GM23248 (cell line): ENCODE measurements at regions not wholly inside any gene's neighbourhood (a gene's known extent, or its start where the extent isn't known, plus 50 kb on each side); places are given as distances from the start of the nearest gene placed in this dataset.

Experiments used
- DNase-seq: peaks from one replicate; pipeline ENCODE4 v3.0.0-alpha.2; 2015
- H2AFZ ChIP-seq: fragments of 200-600 bp; sonication (generic); 2 replicates; pipeline ENCODE4 v1.6.1; 2016; ENCODE audit warnings: antibody characterized with exemption
- H3F3A ChIP-seq: fragments of 200-600 bp; sonication (generic); 2 replicates; pipeline ENCODE4 v1.6.1; 2016; ENCODE audit warnings: mild to moderate bottlenecking, antibody characterized with exemption, mixed run types; ENCODE audit not compliant: insufficient read depth
- H3K27ac ChIP-seq: fragments of 200-600 bp; sonication (generic); 2 replicates; pipeline ENCODE4 v1.5.1; 2016; ENCODE audit warnings: mild to moderate bottlenecking
- H3K27me3 ChIP-seq: fragments of 200-600 bp; sonication (generic); replicated peaks from 2 replicates; pipeline ENCODE4 v1.6.1; 2016; ENCODE audit warnings: mild to moderate bottlenecking; ENCODE audit not compliant: insufficient read depth
- H3K36me3 ChIP-seq: fragments of 200-600 bp; sonication (generic); 2 replicates; pipeline ENCODE4 v1.6.1; 2016; ENCODE audit warnings: low read depth, mild to moderate bottlenecking
- H3K4me1 ChIP-seq: fragments of 200-600 bp; sonication (generic); 2 replicates; pipeline ENCODE4 v1.6.1; 2016; ENCODE audit warnings: mild to moderate bottlenecking; ENCODE audit not compliant: insufficient read depth
- H3K4me2 ChIP-seq: fragments of 200-600 bp; sonication (generic); one replicate; pipeline ENCODE4 v1.6.1; 2016; ENCODE audit warnings: mild to moderate bottlenecking; ENCODE audit not compliant: unreplicated experiment
- H3K4me3 ChIP-seq: fragments of 200-600 bp; sonication (generic); 2 replicates; pipeline ENCODE4 v1.5.1; 2016; ENCODE audit warnings: mild to moderate bottlenecking
- H3K79me2 ChIP-seq: fragments of 200-600 bp; sonication (generic); 2 replicates; pipeline ENCODE4 v1.6.1; 2016; ENCODE audit warnings: mild to moderate bottlenecking; ENCODE audit not compliant: insufficient read depth
- H3K9ac ChIP-seq: fragments of 200-600 bp; sonication (generic); 2 replicates; pipeline ENCODE4 v1.6.1; 2016; ENCODE audit warnings: mild to moderate bottlenecking
- H3K9me2 ChIP-seq: fragments of 200-600 bp; sonication (generic); 2 replicates; pipeline ENCODE4 v1.6.1; 2016; ENCODE audit warnings: mixed run types, mild to moderate bottlenecking, moderate library complexity; ENCODE audit not compliant: insufficient read depth
- H3K9me3 ChIP-seq: fragments of 200-600 bp; sonication (generic); one replicate; pipeline ENCODE4 v1.6.1; 2017; ENCODE audit warnings: low read depth
- H4K20me1 ChIP-seq: fragments of 200-600 bp; sonication (generic); 2 replicates; pipeline ENCODE4 v1.6.0; 2016; ENCODE audit not compliant: insufficient read depth
- EZH2 ChIP-seq: fragments of 200-600 bp; sonication (generic); IDR thresholded peaks from 2 replicates; pipeline ENCODE4 v1.6.1; 2018; ENCODE audit warnings: antibody characterized with exemption, mild to moderate bottlenecking; ENCODE audit not compliant: insufficient read depth, poor library complexity, severe bottlenecking
- EZH2phosphoT487 ChIP-seq: fragments of 200-600 bp; sonication (generic); IDR thresholded peaks from 2 replicates; pipeline ENCODE4 v1.6.1; 2018; ENCODE audit warnings: antibody characterized with exemption, moderate library complexity, mild to moderate bottlenecking, low read depth; ENCODE audit not compliant: insufficient read depth
- WGBS, 2 experiments: methylation state at CpG; one replicate each; pipeline ENCODE4 v1.1.6; 2015 to 2017; ENCODE audit warnings: low lambda C conversion rate in 2 of 2, low coverage in 1 of 2; ENCODE audit errors: missing lambda C conversion rate in 2 of 2; 5-methylcytosine and 5-hydroxymethylcytosine counted together
- in situ Hi-C: fragments of 300-500 bp; cut with MboI; formaldehyde crosslinking; loops from 2 replicates; pipeline ENCODE4 v1.15.0; 2020

- Histone ChIP-seq H3K9ac (no peak overlapping the region), H3K36me3 (no peaks in the 10 kb centered on the region), H3K4me1 (no peaks in the 10 kb centered on the region), H3K9me2 (no peaks in the 10 kb centered on the region), H4K20me1 (no peaks in the 10 kb centered on the region), H3K4me2 (no peak overlapping the region), H3K4me3 (peak overlapping the region; percentile 57; the same call in 1 of the 2 replicates), H2AFZ (0 out of 2 replicates have a peak overlapping the region, but pooled peaks have one; percentile 41), H3K27me3 (no peaks in the 10 kb centered on the region), H3F3A (no peaks in the 10 kb centered on the region), H3K27ac (no peak overlapping the region), H3K9me3 (no peaks in the 10 kb centered on the region), H3K79me2 (no peaks in the 10 kb centered on the region)
- no peak for DNase-seq
- WGBS, 2 experiments: 87% methylated on average over 1 of the region's 1 CpG; no CpG with 5 or more reads in 1 of the 2 experiments
- in situ Hi-C loops: no loop called here
- TF ChIP-seq EZH2 (no peak), EZH2phosphoT487 (no peak)
These were observed 76.4 kb upstream of the NHS start for GRCh38 chrX:17298564-17298963.

GRCh38 chrX:17299206-17299605 lies 75.8 kb upstream of the NHS start:
- in situ Hi-C loops: no loop called here

GRCh38 chrX:17323397-17323796 lies 51.6 kb upstream of the NHS start:
- Histone ChIP-seq H4K20me1 (no peaks in the 10 kb centered on the region), H3K4me3 (no peak overlapping the region), H3F3A (no peaks in the 10 kb centered on the region), H3K9me2 (no peaks in the 10 kb centered on the region), H3K4me2 (no peak overlapping the region), H3K36me3 (no peaks in the 10 kb centered on the region), H3K9me3 (no peaks in the 10 kb centered on the region), H3K27me3 (no peaks in the 10 kb centered on the region), H2AFZ (no peak overlapping the region), H3K79me2 (no peaks in the 10 kb centered on the region), H3K27ac (no peak overlapping the region), H3K4me1 (no peaks in the 10 kb centered on the region), H3K9ac (no peak overlapping the region)
- in situ Hi-C loops: no loop called here
- no peak for TF ChIP-seq EZH2
- TF ChIP-seq EZH2phosphoT487: no peak
- WGBS, 2 experiments: 65 to 69% methylated on average over 3 to 4 of the region's 4 CpGs
- DNase-seq: no peak

More at GRCh38 chrX:17299206-17299605, 75.8 kb upstream of the NHS start:
- Histone ChIP-seq H3K4me2 (no peak overlapping the region), H3K4me3 (peak overlapping the region; percentile 57), H3K27ac (no peak overlapping the region), H3K79me2 (no peaks in the 10 kb centered on the region), H3K36me3 (no peaks in the 10 kb centered on the region), H3K27me3 (no peaks in the 10 kb centered on the region), H2AFZ (peak overlapping the region; percentile 41), H3K9me3 (no peaks in the 10 kb centered on the region), H3K9me2 (no peaks in the 10 kb centered on the region), H3K4me1 (no peaks in the 10 kb centered on the region), H4K20me1 (no peaks in the 10 kb centered on the region), H3F3A (no peaks in the 10 kb centered on the region), H3K9ac (no peak overlapping the region)
- no peak for TF ChIP-seq EZH2
- TF ChIP-seq EZH2phosphoT487: no peak
- 2 to 6% methylated on average over 5 of the region's 5 CpGs for WGBS, 2 experiments
- DNase-seq: peak; percentile 2
